ENCODE measurements at regions not wholly inside any gene's neighbourhood (a gene's known extent, or its start where the extent isn't known, plus 50 kb on each side); places are given as distances from the start of the nearest gene placed in this dataset.

GRCh38 chr5:73256462-73256861, 83.5 kb downstream of the TMEM174 start:
- TF ChIP-seq, protein P1, sequence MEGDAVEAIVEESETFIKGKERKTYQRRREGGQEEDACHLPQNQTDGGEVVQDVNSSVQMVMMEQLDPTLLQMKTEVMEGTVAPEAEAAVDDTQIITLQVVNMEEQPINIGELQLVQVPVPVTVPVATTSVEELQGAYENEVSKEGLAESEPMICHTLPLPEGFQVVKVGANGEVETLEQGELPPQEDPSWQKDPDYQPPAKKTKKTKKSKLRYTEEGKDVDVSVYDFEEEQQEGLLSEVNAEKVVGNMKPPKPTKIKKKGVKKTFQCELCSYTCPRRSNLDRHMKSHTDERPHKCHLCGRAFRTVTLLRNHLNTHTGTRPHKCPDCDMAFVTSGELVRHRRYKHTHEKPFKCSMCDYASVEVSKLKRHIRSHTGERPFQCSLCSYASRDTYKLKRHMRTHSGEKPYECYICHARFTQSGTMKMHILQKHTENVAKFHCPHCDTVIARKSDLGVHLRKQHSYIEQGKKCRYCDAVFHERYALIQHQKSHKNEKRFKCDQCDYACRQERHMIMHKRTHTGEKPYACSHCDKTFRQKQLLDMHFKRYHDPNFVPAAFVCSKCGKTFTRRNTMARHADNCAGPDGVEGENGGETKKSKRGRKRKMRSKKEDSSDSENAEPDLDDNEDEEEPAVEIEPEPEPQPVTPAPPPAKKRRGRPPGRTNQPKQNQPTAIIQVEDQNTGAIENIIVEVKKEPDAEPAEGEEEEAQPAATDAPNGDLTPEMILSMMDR (IDR thresholded peaks at IDR 0.05; ENCODE audit: poor library complexity), result no peak
- TF ChIP-seq EZH2 (IDR thresholded peaks at IDR 0.05; ENCODE audit: borderline replicate concordance), result no peak
